GM21717 (cell line): ENCODE measurements at regions not wholly inside any gene's neighbourhood (a gene's known extent, or its start where the extent isn't known, plus 50 kb on each side); places are given as distances from the start of the nearest gene placed in this dataset.

ENCODE experiments used
- ATAC-seq: cut with Tn5 transposase; IDR thresholded peaks from one replicate; pipeline ENCODE4 v1.9.1; 2021; ENCODE audit warnings: mild to moderate bottlenecking, moderate library complexity; ENCODE audit not compliant: unreplicated experiment

DNA sequence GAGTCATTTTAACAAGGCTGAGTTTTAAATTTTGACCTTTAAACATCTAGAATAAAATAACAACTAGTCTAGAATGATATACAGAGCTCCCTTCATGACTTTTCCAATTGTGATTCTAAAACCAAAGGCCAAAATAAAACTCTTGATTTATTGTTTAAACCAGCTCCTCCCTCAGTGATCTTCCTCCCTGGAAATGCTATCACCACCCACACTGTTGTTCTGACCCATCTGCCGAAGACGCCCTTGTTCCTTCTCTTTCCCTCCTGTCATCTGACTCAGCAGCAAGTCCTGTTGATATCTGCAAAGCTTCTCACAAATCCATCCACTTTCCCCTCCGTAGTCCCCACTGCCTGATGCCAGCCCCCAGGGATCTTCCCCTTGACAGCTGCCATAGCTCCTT, 231.6 kb upstream of the DYNLRB2 start:
- ATAC-seq = no peak

DNA sequence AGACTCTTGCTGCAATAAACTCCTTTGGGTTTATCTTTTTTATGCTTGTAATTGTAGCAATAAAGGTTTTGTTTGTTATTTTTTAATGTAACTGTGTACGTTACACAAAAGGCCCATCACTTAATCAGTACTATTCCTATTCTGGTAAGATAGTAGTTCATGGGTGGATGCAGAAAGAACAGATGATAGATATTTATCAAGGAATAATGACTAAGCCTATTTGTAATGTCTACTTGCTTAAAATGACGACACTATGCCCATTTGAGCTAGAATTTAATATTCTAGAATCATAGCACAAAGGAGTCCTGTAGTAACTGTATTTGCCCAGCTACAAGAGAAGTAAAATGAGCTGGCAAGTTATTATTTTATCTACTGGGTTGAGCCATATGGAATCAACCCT, 235.4 kb upstream of the DYNLRB2 start:
- ATAC-seq = no peak

DNA sequence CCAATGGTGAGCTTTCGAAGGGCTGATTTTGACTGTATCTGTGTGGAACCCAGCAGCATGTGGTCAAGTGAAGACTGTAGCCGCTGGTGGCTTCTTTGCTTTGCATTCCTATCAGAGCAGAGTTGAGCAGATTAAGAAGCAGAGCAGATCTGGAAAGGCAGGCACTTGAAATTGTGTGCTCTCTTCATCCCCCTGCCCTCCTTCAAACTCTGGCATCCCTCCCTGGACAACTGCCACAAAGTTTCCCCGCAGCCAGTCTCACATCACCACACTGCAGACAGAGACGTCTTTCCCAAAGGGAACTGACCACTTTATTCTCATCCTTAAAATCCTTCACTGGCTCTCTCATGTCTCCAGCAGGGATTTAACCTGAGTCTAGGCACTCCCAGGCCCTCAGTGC, 237.1 kb upstream of the DYNLRB2 start:
- ATAC-seq = no peak

DNA sequence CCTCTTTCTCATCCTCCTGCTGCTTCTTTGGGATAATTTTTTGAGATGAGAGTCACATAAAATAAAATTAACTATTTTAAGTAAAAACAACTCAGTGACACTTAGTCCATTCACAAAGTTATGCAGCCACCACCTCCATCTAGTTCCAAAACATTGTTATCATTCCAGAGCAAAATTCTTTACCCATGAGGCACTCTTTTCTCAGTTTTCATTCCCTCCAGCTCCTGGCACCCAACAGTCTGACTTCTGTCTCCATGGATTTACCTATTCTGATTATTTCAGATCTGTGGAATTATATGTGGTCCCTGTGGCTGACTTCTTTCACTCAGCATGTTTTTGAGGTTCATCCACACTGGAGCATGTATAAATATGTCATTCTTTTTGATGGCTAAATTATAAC, 239.9 kb upstream of the DYNLRB2 start:
- ATAC-seq = no peak

DNA sequence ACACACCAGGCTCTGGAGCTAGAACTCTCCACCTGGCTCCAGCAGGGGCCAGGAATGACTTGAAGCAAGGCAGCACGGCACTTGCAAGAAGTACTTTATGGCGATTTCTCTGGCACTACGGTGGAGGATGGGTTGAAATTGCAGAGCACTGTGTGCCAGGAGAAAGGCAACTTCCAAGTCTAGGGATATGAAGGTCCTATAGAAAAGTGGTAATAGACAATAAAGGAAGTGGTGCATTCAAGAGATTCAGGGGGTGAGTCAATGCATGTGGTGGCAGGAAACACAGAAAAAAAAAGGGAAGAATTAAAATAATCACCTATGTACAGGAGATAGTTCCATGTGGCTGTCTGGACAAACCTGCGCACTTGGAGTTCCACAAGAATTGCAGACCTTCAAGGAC, 240.3 kb upstream of the DYNLRB2 start:
- ATAC-seq = no peak

DNA sequence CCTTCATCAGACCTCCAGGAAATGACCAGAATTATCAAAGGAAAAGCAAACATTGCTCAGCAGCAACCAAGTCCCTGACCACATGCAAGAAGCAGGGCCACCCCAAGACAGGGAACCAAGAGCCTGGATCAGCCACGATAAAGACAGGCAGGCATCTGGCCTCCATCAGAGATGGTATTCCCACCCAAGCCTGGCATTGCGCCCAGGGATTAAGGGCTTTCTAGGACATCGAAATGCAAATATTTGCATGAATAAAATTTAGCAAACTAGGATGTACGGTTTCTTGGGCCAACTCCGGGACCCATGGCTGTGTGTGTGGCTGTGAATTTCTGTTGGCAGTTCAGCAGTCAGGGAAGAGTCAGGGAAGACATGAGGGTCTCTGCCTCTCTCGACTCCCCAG, 241.4 kb upstream of the DYNLRB2 start:
- ATAC-seq = no peak

DNA sequence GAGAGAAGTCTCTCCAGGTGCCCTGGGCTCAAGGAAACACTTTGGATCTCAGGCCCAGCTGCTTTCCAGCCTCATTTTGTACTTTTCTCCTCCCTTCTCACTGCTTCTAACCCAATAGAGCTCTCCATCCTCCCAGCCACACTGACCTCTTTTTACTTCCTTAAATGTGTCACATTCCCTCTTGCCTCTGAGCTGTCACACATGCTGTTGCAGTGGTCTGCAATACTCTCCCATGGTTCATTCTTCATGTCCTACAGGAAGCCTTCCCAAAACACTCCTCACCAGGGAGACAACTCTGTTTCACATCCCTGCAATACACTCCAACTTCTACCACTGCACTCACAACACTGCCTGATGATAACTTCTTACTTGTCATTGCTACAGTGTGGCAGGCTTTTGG, 242.1 kb upstream of the DYNLRB2 start:
- no peak for ATAC-seq

DNA sequence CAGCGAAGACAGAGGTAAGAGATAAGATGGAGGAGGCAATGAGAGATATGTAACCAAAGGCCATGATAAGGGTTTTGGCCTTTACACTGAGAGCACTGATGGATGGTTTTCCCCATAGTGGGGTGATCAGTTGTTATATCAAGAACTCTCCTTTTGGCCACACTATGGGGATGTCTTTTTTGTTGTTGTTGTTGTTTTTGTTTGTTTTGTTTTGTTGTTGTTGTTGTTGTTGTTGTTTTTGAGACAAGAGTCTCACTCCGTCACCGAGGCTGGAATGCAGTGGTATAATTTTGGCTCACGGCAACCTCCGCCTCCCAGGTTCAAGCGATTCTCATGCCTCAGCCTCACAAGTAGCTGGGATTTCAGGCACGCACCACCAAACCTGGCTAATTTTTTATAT, 244.8 kb upstream of the DYNLRB2 start:
- ATAC-seq = no peak

DNA sequence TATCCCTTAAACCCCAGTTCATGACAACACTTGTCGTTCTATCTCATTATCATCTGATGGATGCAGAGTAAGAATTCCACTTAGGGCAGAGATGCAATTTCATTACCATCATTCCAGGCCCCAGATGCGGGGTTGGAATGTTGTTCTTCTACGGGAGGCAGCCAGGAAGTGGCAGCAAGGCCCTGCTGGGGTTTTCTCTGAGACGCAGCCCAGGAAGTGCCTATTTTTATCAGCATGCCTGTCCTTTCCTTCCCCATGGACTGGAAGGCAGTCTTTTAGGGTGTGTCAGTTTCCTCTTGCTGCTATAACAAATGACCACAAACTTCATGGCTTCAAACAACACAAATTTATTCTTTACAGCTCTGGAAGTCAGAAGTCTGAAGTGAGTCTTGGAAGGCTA, 246.6 kb upstream of the DYNLRB2 start:
- no peak for ATAC-seq

DNA sequence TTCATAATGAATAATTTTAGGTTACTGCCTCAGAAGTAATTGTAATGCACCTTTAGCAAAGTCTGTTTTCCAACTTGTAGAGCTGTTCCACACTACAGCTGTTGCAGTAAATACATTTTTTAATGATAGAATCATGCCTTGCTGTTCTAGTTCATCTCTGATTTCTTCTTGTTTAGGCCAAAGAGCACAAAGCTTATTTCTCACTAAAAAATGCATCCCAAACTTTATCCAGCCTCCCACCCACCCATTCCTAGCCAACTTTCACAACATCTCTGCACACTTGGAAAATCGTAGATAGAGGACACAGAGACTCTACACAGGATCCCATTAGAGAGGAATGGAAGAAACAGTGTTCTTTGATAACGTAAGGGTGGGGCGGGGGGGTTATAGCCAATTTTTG, 252.2 kb upstream of the DYNLRB2 start:
- no peak for ATAC-seq

DNA sequence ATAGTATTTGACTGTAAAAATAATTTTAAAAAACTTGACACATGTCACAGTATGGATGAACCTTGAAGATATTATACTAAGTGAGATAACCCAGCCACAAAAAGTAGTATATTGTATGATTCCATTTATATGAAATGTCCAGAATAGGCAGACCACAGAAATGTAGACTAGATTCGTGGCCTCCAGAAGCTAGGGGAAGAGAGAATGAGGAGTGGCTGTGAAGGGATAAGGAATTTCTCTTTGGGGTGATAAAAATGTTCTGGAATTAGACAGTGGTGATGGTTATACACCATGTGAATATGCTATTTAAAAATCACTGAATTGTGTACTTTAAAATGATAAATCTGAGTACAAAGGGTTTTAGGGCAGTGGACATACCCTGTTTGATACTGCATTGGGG, 253.1 kb upstream of the DYNLRB2 start:
- ATAC-seq = no peak

DNA sequence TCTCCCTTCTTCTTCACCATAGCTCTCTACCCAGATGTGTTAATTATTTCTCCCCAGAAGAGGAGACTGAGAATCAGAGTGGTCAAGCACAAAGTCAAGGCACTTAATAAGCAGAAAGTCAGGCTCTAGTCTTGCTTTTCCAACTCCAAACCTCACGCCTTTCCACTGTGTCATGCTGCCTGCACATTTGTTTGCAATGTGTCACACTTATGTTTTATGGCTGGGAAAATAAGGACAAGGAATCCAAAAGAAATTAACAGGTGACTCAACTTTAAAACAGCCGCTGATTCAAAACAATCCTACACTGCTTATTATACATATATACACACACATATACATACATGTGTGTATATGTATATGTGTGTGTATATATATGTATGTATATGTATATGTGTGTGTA, 255.7 kb upstream of the DYNLRB2 start:
- ATAC-seq = no peak

DNA sequence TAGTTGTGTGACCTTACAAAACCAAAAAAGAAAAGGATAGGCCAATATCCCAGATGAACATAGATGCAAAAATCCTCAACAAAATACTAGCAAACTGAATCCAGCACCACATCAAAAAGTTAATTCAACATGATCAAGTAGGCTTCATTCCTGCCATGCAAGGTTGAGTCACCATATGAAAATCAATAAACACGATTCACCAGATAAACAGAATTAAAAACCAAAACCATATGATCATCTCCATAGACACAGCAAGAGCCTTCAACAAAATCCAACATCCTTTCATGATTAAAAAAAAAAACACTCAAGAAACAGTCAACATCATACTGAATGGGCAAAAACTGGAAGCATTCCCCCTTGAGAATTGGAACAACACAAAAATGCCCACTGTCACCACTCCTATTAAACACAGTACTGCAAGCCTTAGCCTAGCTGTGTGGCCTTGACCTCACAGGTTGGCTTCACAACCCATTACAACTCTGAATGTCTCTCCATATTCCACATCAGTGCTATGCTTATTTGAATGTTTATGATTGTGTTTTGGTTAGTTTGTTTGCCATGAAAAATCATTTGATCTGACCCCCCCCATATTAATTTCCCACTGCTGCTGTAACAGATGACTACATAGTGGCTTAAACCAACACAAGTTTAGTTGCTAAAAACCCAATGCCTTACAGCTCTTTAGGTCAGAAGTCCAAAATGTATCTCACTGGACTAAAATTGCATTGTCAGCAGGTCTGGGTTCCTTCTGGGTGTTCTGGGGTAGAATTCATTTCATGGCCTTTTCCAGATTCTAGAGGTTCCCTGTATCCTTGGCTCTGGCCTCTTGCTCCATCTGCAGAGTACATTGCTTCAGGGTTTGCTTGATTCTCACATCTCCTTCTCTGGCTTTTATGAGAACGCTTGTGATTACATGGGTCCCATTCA, 257.1 kb upstream of the DYNLRB2 start:
- ATAC-seq = no peak

DNA sequence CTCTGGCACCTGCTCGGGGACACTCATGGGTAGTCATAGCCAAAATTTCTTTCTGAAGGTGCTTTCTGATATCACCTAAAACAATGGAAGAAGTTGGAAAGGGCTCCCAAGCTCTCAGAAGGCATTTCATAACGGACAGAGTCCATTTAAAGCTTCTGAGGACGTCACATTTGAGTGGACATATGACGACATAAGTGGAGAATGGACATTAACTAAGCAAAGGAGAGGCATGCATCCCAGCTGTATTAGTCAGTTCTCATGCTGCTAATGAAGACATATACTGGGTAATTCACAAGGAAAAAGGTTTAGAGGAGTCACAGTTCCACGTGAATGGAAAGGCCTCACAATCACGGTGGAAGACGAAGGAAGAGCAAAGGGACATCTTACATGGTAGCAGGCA, 260.2 kb upstream of the DYNLRB2 start:
- ATAC-seq = no peak

DNA sequence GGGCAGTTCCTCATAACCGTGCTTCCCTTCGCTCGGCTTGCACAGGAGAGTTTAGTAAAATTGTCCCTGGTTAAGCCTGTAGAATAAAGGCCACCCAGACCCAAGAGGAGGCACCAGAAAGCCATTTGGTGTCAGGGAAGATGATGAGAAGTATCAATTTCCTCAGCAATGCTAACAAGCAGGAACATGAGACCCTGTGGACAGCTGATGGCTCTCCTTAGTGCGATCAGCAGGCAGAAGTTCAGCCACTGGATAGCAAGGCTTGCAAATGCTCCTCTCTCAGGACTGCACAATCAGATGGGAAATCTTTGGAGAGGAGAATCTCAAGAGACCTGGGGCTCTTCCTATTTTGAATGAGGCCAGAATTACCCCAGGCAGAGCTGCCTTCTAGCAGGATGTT, 261.1 kb upstream of the DYNLRB2 start:
- no peak for ATAC-seq

DNA sequence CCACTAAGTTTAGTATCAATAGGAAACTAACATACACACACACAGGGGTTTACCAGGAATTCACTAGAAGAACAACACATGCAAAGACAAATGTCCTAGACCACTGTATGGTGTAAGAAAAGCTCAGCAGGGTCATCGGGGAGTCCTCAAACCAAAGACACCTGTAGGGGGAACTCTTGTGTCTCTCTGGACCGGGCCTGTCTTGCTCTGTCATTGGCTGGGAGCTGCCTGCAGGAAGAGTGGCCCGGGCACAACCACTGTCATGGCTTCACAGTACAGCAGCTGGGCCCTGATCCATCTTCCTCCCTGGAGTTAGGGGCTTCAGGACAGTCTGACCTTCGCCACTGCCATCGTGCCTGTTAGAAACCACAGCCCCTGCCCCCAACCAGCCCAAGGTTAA, 263.6 kb upstream of the DYNLRB2 start:
- ATAC-seq = no peak

DNA sequence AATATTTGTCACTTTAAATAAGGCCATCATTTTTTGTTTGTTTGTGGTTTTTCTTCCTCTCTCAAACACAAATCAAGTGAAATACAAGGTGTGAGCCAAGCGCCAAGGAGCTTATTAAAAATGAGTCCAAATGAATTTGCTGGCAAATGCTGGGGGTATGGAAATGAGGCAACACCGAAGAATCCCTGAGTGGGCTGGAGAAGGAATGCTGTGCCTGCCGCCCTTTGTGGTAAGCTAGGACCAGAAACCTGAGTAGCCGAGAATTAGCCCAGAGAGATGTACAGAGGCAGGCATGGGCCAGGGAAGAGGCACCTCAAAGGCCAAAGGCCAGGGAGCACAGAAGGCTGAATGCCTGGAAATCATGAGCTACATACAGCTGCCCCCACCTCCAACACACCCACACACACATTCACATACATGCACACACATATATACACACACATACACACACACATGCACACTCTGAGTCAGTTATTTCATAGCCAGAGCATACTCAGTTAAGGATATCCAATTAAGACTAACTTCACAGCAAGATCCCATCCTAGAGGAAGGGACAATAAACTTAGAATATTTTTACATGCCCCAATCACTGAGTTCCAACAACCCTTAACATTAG, 266.1 kb upstream of the DYNLRB2 start:
- no peak for ATAC-seq

DNA sequence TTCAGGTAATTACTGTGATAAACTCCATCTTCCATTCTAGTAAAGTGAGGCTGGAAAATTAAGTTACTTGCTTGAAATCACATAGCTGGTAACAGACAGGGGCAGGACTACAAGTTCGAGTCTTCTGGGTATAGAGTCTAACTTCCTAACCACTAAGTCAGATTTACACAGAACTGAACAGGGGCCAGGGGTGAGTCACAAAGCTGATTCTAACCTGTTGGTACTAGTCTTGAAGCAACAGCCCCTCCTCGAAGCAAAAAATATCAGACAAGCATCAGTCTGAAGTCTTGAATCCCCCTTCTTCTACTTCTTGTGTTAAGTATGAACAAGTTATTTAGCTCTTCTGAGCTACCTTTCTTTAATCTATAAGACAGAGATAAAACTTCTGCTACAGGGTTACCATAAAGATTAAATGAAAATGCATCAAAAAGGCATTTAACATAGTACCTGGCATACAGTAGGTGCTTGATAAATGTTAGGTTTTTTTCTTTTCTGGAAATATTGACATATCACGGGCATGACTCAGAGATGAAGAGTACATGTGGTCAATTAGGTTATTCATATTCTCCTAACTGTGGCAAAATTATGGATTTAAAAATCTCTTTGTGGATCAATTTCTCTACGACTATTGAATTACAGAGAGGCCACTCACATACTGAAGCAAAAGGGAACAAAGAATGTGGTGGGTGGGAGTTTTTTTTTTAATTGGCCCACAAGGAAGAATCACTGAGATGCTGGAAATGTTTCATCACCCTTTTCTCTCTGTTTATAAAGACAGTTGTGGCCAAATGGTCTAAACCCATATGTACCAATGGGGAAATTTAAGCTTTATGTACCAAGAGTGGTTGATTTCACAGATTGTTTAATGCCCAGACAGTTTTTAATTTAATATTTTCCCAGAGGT, 266.9 kb upstream of the DYNLRB2 start:
- no peak for ATAC-seq

DNA sequence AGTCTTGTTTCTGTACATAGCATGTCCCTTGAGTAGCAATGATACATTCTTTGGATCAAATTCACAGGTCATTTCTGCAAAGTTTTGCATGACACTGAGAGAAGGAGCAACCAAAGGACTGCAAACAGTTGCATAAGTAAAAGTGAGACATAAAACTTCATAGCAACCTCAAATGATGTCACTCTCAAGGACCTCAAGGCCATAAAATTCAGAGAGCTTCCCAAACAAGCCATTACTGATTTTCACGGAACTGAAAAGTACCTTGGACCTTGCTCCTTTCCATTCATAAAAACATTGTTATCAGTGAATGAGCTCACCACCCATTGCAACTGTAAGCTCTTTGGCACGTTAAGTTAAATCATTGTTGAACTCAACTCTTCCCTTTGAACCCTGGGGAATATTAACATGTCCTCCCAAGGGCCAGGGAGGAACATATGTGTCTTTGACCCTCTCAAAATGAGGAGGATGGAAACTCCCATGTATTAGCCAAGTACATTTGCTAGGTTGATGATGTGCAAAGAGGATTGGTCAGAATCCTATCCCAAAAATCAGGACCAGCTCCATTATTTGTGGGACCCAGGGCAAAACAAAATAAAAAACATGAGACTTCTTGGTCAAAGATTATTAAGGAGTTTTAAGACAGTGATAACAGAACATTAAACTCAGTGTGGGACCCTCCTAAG, 275.0 kb upstream of the DYNLRB2 start:
- ATAC-seq = no peak

DNA sequence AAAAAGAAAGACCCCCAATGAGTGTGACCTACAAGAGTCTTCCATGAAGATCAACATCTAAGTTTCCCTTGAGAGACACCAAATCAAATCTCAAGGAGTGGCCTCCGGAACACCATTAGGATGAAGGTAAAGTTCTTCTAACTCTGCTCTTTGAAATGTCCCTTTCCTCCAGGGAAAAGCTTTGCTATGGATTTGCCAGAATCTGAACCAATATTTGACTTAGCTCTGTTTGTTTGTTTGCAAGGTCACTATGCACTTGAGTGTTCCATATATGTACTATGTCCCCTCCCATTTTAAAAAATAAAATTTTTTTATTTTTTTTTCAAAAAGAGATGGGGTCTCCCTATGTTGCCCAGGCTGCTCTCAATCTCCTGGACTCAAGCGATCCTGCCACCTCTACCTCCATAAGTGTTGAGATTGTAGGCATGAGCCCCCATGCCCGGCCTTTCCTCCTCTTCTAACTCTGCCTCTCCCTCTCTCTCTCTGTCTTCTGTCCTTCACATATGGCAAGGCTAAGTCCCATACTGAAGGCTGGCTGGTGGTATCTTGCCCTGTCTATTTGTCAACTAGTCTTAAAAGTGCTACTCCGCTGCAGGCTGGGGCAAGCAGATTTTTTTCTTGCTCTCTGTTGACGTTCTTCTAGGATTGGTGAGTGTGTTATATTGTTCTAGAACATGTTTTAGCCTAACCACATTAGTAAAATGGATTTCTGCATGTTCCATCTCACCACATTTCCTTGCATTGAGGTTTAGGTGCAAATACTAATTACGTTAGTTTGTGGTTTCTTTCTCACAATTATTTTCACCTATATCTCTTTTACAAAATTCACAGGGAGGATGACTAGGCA, 276.7 kb upstream of the DYNLRB2 start:
- no peak for ATAC-seq
